Effector memory CD4-positive, alpha-beta T cell (primary cell): ENCODE measurements at regions not wholly inside any gene's neighbourhood (a gene's known extent, or its start where the extent isn't known, plus 50 kb on each side); places are given as distances from the start of the nearest gene placed in this dataset.

Experiments used
- DNase-seq, 3 donors: peaks; one replicate each; pipeline ENCODE4 v3.0.0-alpha.2; 2020
- H3K27ac ChIP-seq: 2 replicates; pipeline ENCODE4 v1.7.0; 2013; ENCODE audit warnings: mild to moderate bottlenecking, low read length, moderate library complexity; ENCODE audit not compliant: insufficient read depth, poor library complexity, severe bottlenecking
- H3K27me3 ChIP-seq: replicated peaks from 2 replicates; pipeline ENCODE4 v1.7.0; 2013; ENCODE audit warnings: mild to moderate bottlenecking, low read length; ENCODE audit not compliant: insufficient read depth, control insufficient read depth, poor library complexity, severe bottlenecking
- H3K36me3 ChIP-seq: 2 replicates; pipeline ENCODE4 v1.7.0; 2013; ENCODE audit warnings: mild to moderate bottlenecking, low read length, moderate library complexity; ENCODE audit not compliant: control insufficient read depth, insufficient read depth
- H3K4me1 ChIP-seq: 2 replicates; pipeline ENCODE4 v1.7.0; 2013; ENCODE audit warnings: low read length, mild to moderate bottlenecking; ENCODE audit not compliant: control insufficient read depth, insufficient read depth, poor library complexity, severe bottlenecking
- H3K4me3 ChIP-seq: 2 replicates; pipeline ENCODE4 v1.7.0; 2013; ENCODE audit warnings: low read length, low read depth, mild to moderate bottlenecking; ENCODE audit not compliant: insufficient read depth, poor library complexity, severe bottlenecking
- H3K9me3 ChIP-seq: 2 replicates; pipeline ENCODE4 v1.7.0; 2013; ENCODE audit warnings: mild to moderate bottlenecking, low read length, moderate library complexity; ENCODE audit not compliant: control insufficient read depth

- Histone ChIP-seq H3K27me3 (no peaks in the 10 kb centered on the region), H3K27ac (no peak overlapping the region), H3K36me3 (no peaks in the 10 kb centered on the region), H3K4me3 (no peak overlapping the region), H3K9me3 (no peaks in the 10 kb centered on the region), H3K4me1 (no peaks in the 10 kb centered on the region)
- DNase-seq: no peak
Observed at GRCh38 chr12:69150796-69151127, 88.6 kb upstream of the CPSF6 start.

GRCh38 chr12:69151254-69151764, 88.1 kb upstream of the CPSF6 start:
- Histone ChIP-seq H3K4me1 (no peaks in the 10 kb centered on the region), H3K9me3 (no peaks in the 10 kb centered on the region), H3K4me3 (no peak overlapping the region), H3K36me3 (no peaks in the 10 kb centered on the region), H3K27ac (no peak overlapping the region), H3K27me3 (no peaks in the 10 kb centered on the region)
- no peak for DNase-seq

- no peak overlapping the region for H3K27ac ChIP-seq
- H3K4me1 ChIP-seq: peaks cover 3% of the 10 kb centered on the region
- no peaks in the 10 kb centered on the region for H3K27me3 ChIP-seq
- H3K36me3 ChIP-seq: no peaks in the 10 kb centered on the region
- no peak overlapping the region for H3K4me3 ChIP-seq
- DNase-seq: peak; percentile 44 to 69 (median 57)
- no peaks in the 10 kb centered on the region for H3K9me3 ChIP-seq
Observed at GRCh38 chr12:69154585-69155363, 84.6 kb upstream of the CPSF6 start.

- H3K27ac ChIP-seq: no peak overlapping the region
- no peaks in the 10 kb centered on the region for H3K27me3 ChIP-seq
- H3K9me3 ChIP-seq: no peaks in the 10 kb centered on the region
- no peaks in the 10 kb centered on the region for H3K36me3 ChIP-seq
- H3K4me1 ChIP-seq: peaks cover 3% of the 10 kb centered on the region
- peak; percentile 66 to 79 (median 69) for DNase-seq
- H3K4me3 ChIP-seq: no peak overlapping the region
Observed at GRCh38 chr12:69157023-69157655, 82.2 kb upstream of the CPSF6 start.

GRCh38 chr12:69161829-69162228, 77.5 kb upstream of the CPSF6 start:
- Histone ChIP-seq H3K4me1 (peaks cover 2% of the 10 kb centered on the region), H3K4me3 (no peak overlapping the region), H3K36me3 (no peaks in the 10 kb centered on the region), H3K9me3 (no peaks in the 10 kb centered on the region), H3K27ac (no peak overlapping the region), H3K27me3 (no peaks in the 10 kb centered on the region)
- DNase-seq: peak; percentile 3 to 20 (median 15)

GRCh38 chr12:69163681-69164362, 75.5 kb upstream of the CPSF6 start:
- Histone ChIP-seq H3K9me3 (no peaks in the 10 kb centered on the region), H3K4me1 (no peaks in the 10 kb centered on the region), H3K36me3 (no peaks in the 10 kb centered on the region), H3K27ac (no peak overlapping the region), H3K27me3 (no peaks in the 10 kb centered on the region), H3K4me3 (no peak overlapping the region)
- DNase-seq: no peak

GRCh38 chr12:69167648-69168165, 71.7 kb upstream of the CPSF6 start:
- Histone ChIP-seq H3K4me1 (no peaks in the 10 kb centered on the region), H3K27ac (no peak overlapping the region), H3K36me3 (no peaks in the 10 kb centered on the region)

GRCh38 chr12:69168363-69168762, 71.0 kb upstream of the CPSF6 start:
- Histone ChIP-seq H3K4me1 (no peaks in the 10 kb centered on the region), H3K4me3 (no peak overlapping the region), H3K27me3 (no peaks in the 10 kb centered on the region), H3K36me3 (no peaks in the 10 kb centered on the region), H3K9me3 (no peaks in the 10 kb centered on the region), H3K27ac (no peak overlapping the region)
- no peak for DNase-seq

More at GRCh38 chr12:69167648-69168165, 71.7 kb upstream of the CPSF6 start:
- H3K27me3 ChIP-seq: no peaks in the 10 kb centered on the region
- no peak overlapping the region for H3K4me3 ChIP-seq
- no peak for DNase-seq
- H3K9me3 ChIP-seq: no peaks in the 10 kb centered on the region

GRCh38 chr12:69168828-69169227, 70.5 kb upstream of the CPSF6 start:
- no peak overlapping the region for H3K27ac ChIP-seq
- H3K9me3 ChIP-seq: no peaks in the 10 kb centered on the region
- no peak for DNase-seq
- no peak overlapping the region for H3K4me3 ChIP-seq
- no peaks in the 10 kb centered on the region for H3K4me1 ChIP-seq
- H3K36me3 ChIP-seq: no peaks in the 10 kb centered on the region
- no peaks in the 10 kb centered on the region for H3K27me3 ChIP-seq

- no peaks in the 10 kb centered on the region for H3K4me1 ChIP-seq
- no peaks in the 10 kb centered on the region for H3K27me3 ChIP-seq
- no peak overlapping the region for H3K4me3 ChIP-seq
- no peaks in the 10 kb centered on the region for H3K36me3 ChIP-seq
- no peak for DNase-seq
- no peak overlapping the region for H3K27ac ChIP-seq
- no peaks in the 10 kb centered on the region for H3K9me3 ChIP-seq
Observed at GRCh38 chr12:69170293-69170692, 69.1 kb upstream of the CPSF6 start.
